Pons (tissue), 1 donor: ENCODE measurements at regions not wholly inside any gene's neighbourhood (a gene's known extent, or its start where the extent isn't known, plus 50 kb on each side); places are given as distances from the start of the nearest gene placed in this dataset.
"Not testable (repeated sequence)": the region's sequence is repeated elsewhere in the genome, so short reads cannot be mapped to it uniquely, and the experiment has no call there.

ENCODE experiments used
- DNase-seq: peaks from one replicate; pipeline ENCODE4 v3.0.0-alpha.2; 2016; ENCODE audit warnings: low spot score

GRCh38 chr15:62413153-62413552 is 248.1 kb upstream of the C2CD4B start:
- DNase-seq, result no peak

GRCh38 chr15:62413786-62414185 is 248.7 kb upstream of the C2CD4B start:
- no peak for DNase-seq

- no peak for DNase-seq
Observed at GRCh38 chr15:62415498-62415897, 250.4 kb upstream of the C2CD4B start.

- DNase-seq, result no peak
Observed at GRCh38 chr15:62416526-62416925, 251.4 kb upstream of the C2CD4B start.

GRCh38 chr15:62417439-62417838 is 252.4 kb upstream of the C2CD4B start:
- no peak for DNase-seq

GRCh38 chr15:62418496-62418895 is 253.4 kb upstream of the C2CD4B start:
- not testable (repeated sequence) for DNase-seq

- no peak for DNase-seq
Observed at GRCh38 chr15:62419192-62419591, 254.1 kb upstream of the C2CD4B start.

GRCh38 chr15:62420371-62420770 is 255.3 kb upstream of the C2CD4B start:
- DNase-seq, result not testable (repeated sequence)

- DNase-seq, result no peak
Observed at GRCh38 chr15:62421289-62421688, 256.2 kb upstream of the C2CD4B start.

GRCh38 chr15:62426387-62426956 is 261.4 kb upstream of the C2CD4B start:
- no peak for DNase-seq

GRCh38 chr15:62428259-62428658 is 263.2 kb upstream of the C2CD4B start:
- DNase-seq, result no peak

- DNase-seq, result no peak
Observed at GRCh38 chr15:62428851-62429598, 263.9 kb upstream of the C2CD4B start.

- no peak for DNase-seq
Observed at GRCh38 chr15:62430056-62430455, 265.0 kb upstream of the C2CD4B start.

GRCh38 chr15:62430552-62430951 is 265.5 kb upstream of the C2CD4B start:
- no peak for DNase-seq

GRCh38 chr15:62431008-62431797 is 266.1 kb upstream of the C2CD4B start:
- DNase-seq, result no peak

GRCh38 chr15:62431817-62432216 is 266.7 kb upstream of the C2CD4B start:
- no peak for DNase-seq

GRCh38 chr15:62432702-62433398 is 267.8 kb upstream of the C2CD4B start:
- DNase-seq, result no peak

GRCh38 chr15:62436235-62436634 is 271.1 kb upstream of the C2CD4B start:
- DNase-seq, result no peak

- DNase-seq, result no peak
Observed at GRCh38 chr15:62437753-62438152, 272.7 kb upstream of the C2CD4B start.

- no peak for DNase-seq
Observed at GRCh38 chr15:62439543-62440016, 274.5 kb upstream of the C2CD4B start.

- DNase-seq, result no peak
Observed at GRCh38 chr15:62440362-62441105, 275.4 kb upstream of the C2CD4B start.
